IMR-90 (cell line): ENCODE measurements at regions not wholly inside any gene's neighbourhood (a gene's known extent, or its start where the extent isn't known, plus 50 kb on each side); places are given as distances from the start of the nearest gene placed in this dataset.

Experiments
- ATAC-seq: fragments of 200-7000 bp; cut with Tn5 transposase; 2 replicates; pipeline ENCODE4 v1.9.1; 2020; ENCODE audit warnings: low read depth, mild to moderate bottlenecking, moderate library complexity
- BruUV-seq: library from RNA; stranded (reverse); fragments of 400-500 nt; replicated peaks from 2 replicates; lab custom pipeline; 2021; lab: Mats Ljungman, UMichigan
- CTCF ChIA-PET: fragments of 300-600 bp; formaldehyde crosslinking; extraction: SDS; loops from one replicate; lab custom pipeline; 2021; ENCODE audit warnings: antibody characterized with exemption; lab: Yijun Ruan, JAX
- POLR2A ChIA-PET: fragments of 300-600 bp; sonication (Branson Sonifier 250); formaldehyde crosslinking; loops from one replicate; lab custom pipeline; 2022; ENCODE audit warnings: antibody characterized with exemption; ENCODE audit not compliant: unreplicated experiment; lab: Charles Lee
- DNase-seq: peaks from one replicate; pipeline ENCODE4 v3.0.0; 2013
- H2AFZ ChIP-seq: replicated peaks from 2 replicates; pipeline ENCODE3; 2013; ENCODE audit warnings: low read length, mild to moderate bottlenecking; ENCODE audit not compliant: poor library complexity
- H2AK5ac ChIP-seq: 2 replicates; pipeline ENCODE4 v1.6.1; 2013; ENCODE audit warnings: low read depth, low read length, inconsistent platforms
- H2AK9ac ChIP-seq: replicated peaks from 2 replicates; pipeline ENCODE3; 2013; ENCODE audit warnings: mild to moderate bottlenecking, low read depth, low read length, moderate library complexity; ENCODE audit not compliant: poor library complexity
- H2BK120ac ChIP-seq: 2 replicates; pipeline ENCODE4 v1.6.1; 2013; ENCODE audit warnings: low read depth, low read length, inconsistent platforms
- H2BK15ac ChIP-seq: 3 replicates; pipeline ENCODE4 v1.6.1; 2013; ENCODE audit warnings: low read depth, low read length, inconsistent platforms
- H2BK20ac ChIP-seq: 2 replicates; pipeline ENCODE4 v1.6.1; 2013; ENCODE audit warnings: low read depth, mild to moderate bottlenecking, inconsistent platforms, low read length, moderate library complexity
- H2BK5ac ChIP-seq: 2 replicates; pipeline ENCODE4 v1.6.1; 2013; ENCODE audit warnings: mild to moderate bottlenecking, low read depth, low read length, inconsistent platforms; ENCODE audit not compliant: poor library complexity, severe bottlenecking
- H3K14ac ChIP-seq: replicated peaks from 2 replicates; pipeline ENCODE4 v1.6.1; 2013; ENCODE audit warnings: low read depth, low read length, inconsistent platforms
- H3K18ac ChIP-seq: 2 replicates; pipeline ENCODE4 v1.6.1; 2013; ENCODE audit warnings: low read depth, low read length, control low read depth
- H3K23ac ChIP-seq: 2 replicates; pipeline ENCODE4 v1.6.1; 2013; ENCODE audit warnings: low read depth, low read length, inconsistent platforms
- H3K27ac ChIP-seq: 2 replicates; pipeline ENCODE4 v1.5.1; 2013; ENCODE audit warnings: mild to moderate bottlenecking, control low read depth, low read length; ENCODE audit not compliant: insufficient read depth
- H3K27me3 ChIP-seq: 2 replicates; pipeline ENCODE4 v1.6.1; 2013; ENCODE audit warnings: low read length; ENCODE audit not compliant: control insufficient read depth, insufficient read depth
- H3K36me3 ChIP-seq: 2 replicates; pipeline ENCODE4 v1.6.1; 2013; ENCODE audit warnings: low read length, mixed read lengths; ENCODE audit not compliant: control insufficient read depth, insufficient read depth
- H3K4ac ChIP-seq: 2 replicates; pipeline ENCODE4 v1.6.1; 2013; ENCODE audit warnings: low read depth, low read length, inconsistent platforms
- H3K4me1 ChIP-seq: 2 replicates; pipeline ENCODE4 v1.6.1; 2013; ENCODE audit warnings: low read length, mixed read lengths; ENCODE audit not compliant: control insufficient read depth, insufficient read depth
- H3K4me2 ChIP-seq: 2 replicates; pipeline ENCODE4 v1.6.1; 2013; ENCODE audit warnings: low read depth, mild to moderate bottlenecking, control low read depth, low read length, moderate library complexity
- H3K4me3 ChIP-seq: 2 replicates; pipeline ENCODE4 v1.5.1; 2013; ENCODE audit warnings: low read depth, mild to moderate bottlenecking, control low read depth, low read length, moderate library complexity; ENCODE audit not compliant: insufficient read depth
- H3K56ac ChIP-seq: 2 replicates; pipeline ENCODE4 v1.6.1; 2013; ENCODE audit warnings: low read length, inconsistent platforms; ENCODE audit not compliant: insufficient read depth; ENCODE audit errors: extremely low read depth
- H3K79me1 ChIP-seq, 2 experiments: 2 replicates each; pipeline ENCODE4 v1.6.1; 2013; ENCODE audit warnings: low read length in 2 of 2, inconsistent platforms in 1 of 2, low read depth in 1 of 2
- H3K9ac ChIP-seq: 2 replicates; pipeline ENCODE4 v1.6.1; 2013; ENCODE audit warnings: low read depth, low read length, control low read depth
- H3K9me1 ChIP-seq: 2 replicates; pipeline ENCODE4 v1.6.1; 2013; ENCODE audit warnings: low read length, inconsistent platforms; ENCODE audit not compliant: insufficient read depth
- H3K9me3 ChIP-seq: 2 replicates; pipeline ENCODE4 v1.6.1; 2013; ENCODE audit warnings: low read length; ENCODE audit not compliant: control insufficient read depth, insufficient read depth
- H4K20me1 ChIP-seq: 2 replicates; pipeline ENCODE4 v1.6.1; 2013; ENCODE audit warnings: low read length, inconsistent platforms; ENCODE audit not compliant: insufficient read depth
- H4K5ac ChIP-seq: 2 replicates; pipeline ENCODE4 v1.6.1; 2013; ENCODE audit warnings: mild to moderate bottlenecking, low read depth, low read length, control low read depth
- H4K8ac ChIP-seq, 2 experiments: 2 replicates each; pipeline ENCODE4 v1.6.1; 2013; ENCODE audit warnings: low read depth in 2 of 2, low read length in 2 of 2, control low read depth in 1 of 2, inconsistent platforms in 1 of 2
- H4K91ac ChIP-seq: 2 replicates; pipeline ENCODE4 v1.6.1; 2013; ENCODE audit warnings: low read depth, low read length, inconsistent platforms; ENCODE audit not compliant: insufficient read depth
- BHLHE40 ChIP-seq: fragments of 150-350 bp; IDR thresholded peaks from 2 replicates; pipeline ENCODE4 v1.6.1; 2016; ENCODE audit warnings: mild to moderate bottlenecking, low read depth, low read length
- CEBPB ChIP-seq: IDR thresholded peaks from 2 replicates; pipeline ENCODE4 v1.6.1; 2012; ENCODE audit warnings: low read depth, low read length, improper control_type of control experiment
- FOS ChIP-seq: fragments of 150-350 bp; IDR thresholded peaks from 2 replicates; pipeline ENCODE4 v1.6.1; 2016; ENCODE audit warnings: low read depth, low read length
- MAZ ChIP-seq: IDR thresholded peaks from 2 replicates; pipeline ENCODE4 v1.6.1; 2012; ENCODE audit warnings: low read depth, mild to moderate bottlenecking, low read length, improper control_type of control experiment, moderate library complexity, borderline replicate concordance
- POLR2A ChIP-seq: IDR thresholded peaks from 2 replicates; pipeline ENCODE4 v1.6.1; 2012; ENCODE audit warnings: mild to moderate bottlenecking, low read depth, low read length
- RAD21 ChIP-seq: IDR thresholded peaks from 2 replicates; pipeline ENCODE4 v1.6.1; 2012; ENCODE audit warnings: low read length, improper control_type of control experiment
- RCOR1 ChIP-seq: IDR thresholded peaks from 2 replicates; pipeline ENCODE4 v1.6.1; 2012; ENCODE audit warnings: mild to moderate bottlenecking, low read length, improper control_type of control experiment; ENCODE audit not compliant: insufficient replicate concordance
- RFX5 ChIP-seq: IDR thresholded peaks from 2 replicates; pipeline ENCODE4 v1.8.0; 2012; ENCODE audit warnings: low read depth, mild to moderate bottlenecking, low read length, moderate library complexity
- WGBS, 2 experiments: methylation state at CpG; one replicate each; pipeline versions ENCODE4 v1.1.5 to v1.1.7; 2013; ENCODE audit warnings: missing lambda C conversion rate in 2 of 2; ENCODE audit not compliant: insufficient read length in 1 of 2; ENCODE audit errors: extremely low coverage in 2 of 2; 5-methylcytosine and 5-hydroxymethylcytosine counted together
- dilution Hi-C: fragments of 300-500 bp; cut with HindIII; formaldehyde crosslinking; loops from one replicate; pipeline ENCODE4 v1.14.3; 2018; ENCODE audit warnings: low sequenced_read_pairs; ENCODE audit not compliant: unreplicated experiment
- in situ Hi-C: fragments of 300-500 bp; cut with MboI; formaldehyde crosslinking; loops from 3 replicates; pipeline ENCODE4 v1.14.3; 2019; ENCODE audit warnings: low sequenced_read_pairs, inconsistent platforms, mixed read lengths
- intact Hi-C: fragments of 100-400 bp; cut with micrococcal nuclease; formaldehyde crosslinking; loops from 2 replicates; pipeline ENCODE4 v1.10.0; 2022
- TF ChIP-seq, protein P1 (sequence below): conservative IDR thresholded peaks from 2 replicates; pipeline ENCODE4 v1.5.1; 2012; ENCODE audit warnings: mild to moderate bottlenecking, low read depth, low read length, improper control_type of control experiment
- TF ChIP-seq, protein P2 (sequence below): fragments of 150-350 bp; IDR thresholded peaks from 2 replicates; pipeline ENCODE4 v1.6.1; 2016; ENCODE audit warnings: low read depth, mild to moderate bottlenecking, low read length, moderate library complexity, borderline replicate concordance

DNA sequence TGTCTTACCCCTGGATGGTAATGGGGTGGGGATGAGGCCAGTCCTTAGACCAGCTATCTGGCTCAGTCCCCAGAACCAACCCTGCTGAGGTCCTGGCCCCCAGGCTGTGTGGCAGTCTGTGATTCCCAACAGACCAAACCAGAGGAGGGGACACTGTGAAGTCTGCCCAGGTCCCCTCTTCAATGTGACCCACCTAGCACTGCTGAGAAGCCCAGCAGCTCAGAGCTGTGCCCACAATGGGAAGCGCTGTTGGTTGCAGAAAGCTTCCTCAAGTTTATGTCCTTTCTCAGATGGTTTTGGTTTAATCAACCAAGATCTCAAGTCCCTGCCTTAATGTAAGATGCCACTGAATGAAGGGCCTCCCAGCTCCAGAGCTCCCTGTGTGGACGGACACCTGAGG lies 114.7 kb upstream of the IGLL5 start:
- Histone ChIP-seq H2BK15ac (no peak overlapping the region), H4K91ac (no peak overlapping the region), H2BK5ac (no peak overlapping the region), H2BK120ac (no peak overlapping the region), H4K5ac (no peak overlapping the region), H3K36me3 (no peaks in the 10 kb centered on the region), H2AFZ (no peak overlapping the region), H3K79me1 (no peaks in the 10 kb centered on the region), H3K4ac (no peak overlapping the region), H3K23ac (no peak overlapping the region), H3K4me2 (no peak overlapping the region), H2BK20ac (no peak overlapping the region), H4K8ac (no peak overlapping the region), H3K27me3 (peaks cover 7% of the 10 kb centered on the region; the same call in 1 of the 2 replicates), H3K18ac (no peak overlapping the region), H3K56ac (no peak overlapping the region), H3K9me1 (no peaks in the 10 kb centered on the region), H3K9ac (no peak overlapping the region), H3K9me3 (no peaks in the 10 kb centered on the region), H3K27ac (no peak overlapping the region), H2AK5ac (no peak overlapping the region), H4K20me1 (no peaks in the 10 kb centered on the region), H3K14ac (no peak overlapping the region), H2AK9ac (no peak overlapping the region), H3K4me3 (no peak overlapping the region), H3K4me1 (no peaks in the 10 kb centered on the region)
- WGBS, 2 experiments = 50% methylated on average over 2 of the region's 2 CpGs; no CpG with 5 or more reads in 1 of the 2 experiments
- dilution Hi-C loops (no loop called here), intact Hi-C loops (no loop called here), in situ Hi-C loops (no loop called here)
- no peak for ATAC-seq
- ChIA-PET CTCF (no interaction called here), POLR2A (no interaction called here)
- TF ChIP-seq CEBPB (no peak), RFX5 (no peak), RCOR1 (no peak), POLR2A (no peak), FOS (no peak), MAZ (no peak), BHLHE40 (no peak), RAD21 (no peak)
- TF ChIP-seq, protein P1, sequence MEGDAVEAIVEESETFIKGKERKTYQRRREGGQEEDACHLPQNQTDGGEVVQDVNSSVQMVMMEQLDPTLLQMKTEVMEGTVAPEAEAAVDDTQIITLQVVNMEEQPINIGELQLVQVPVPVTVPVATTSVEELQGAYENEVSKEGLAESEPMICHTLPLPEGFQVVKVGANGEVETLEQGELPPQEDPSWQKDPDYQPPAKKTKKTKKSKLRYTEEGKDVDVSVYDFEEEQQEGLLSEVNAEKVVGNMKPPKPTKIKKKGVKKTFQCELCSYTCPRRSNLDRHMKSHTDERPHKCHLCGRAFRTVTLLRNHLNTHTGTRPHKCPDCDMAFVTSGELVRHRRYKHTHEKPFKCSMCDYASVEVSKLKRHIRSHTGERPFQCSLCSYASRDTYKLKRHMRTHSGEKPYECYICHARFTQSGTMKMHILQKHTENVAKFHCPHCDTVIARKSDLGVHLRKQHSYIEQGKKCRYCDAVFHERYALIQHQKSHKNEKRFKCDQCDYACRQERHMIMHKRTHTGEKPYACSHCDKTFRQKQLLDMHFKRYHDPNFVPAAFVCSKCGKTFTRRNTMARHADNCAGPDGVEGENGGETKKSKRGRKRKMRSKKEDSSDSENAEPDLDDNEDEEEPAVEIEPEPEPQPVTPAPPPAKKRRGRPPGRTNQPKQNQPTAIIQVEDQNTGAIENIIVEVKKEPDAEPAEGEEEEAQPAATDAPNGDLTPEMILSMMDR = no peak
- TF ChIP-seq, protein P2, sequence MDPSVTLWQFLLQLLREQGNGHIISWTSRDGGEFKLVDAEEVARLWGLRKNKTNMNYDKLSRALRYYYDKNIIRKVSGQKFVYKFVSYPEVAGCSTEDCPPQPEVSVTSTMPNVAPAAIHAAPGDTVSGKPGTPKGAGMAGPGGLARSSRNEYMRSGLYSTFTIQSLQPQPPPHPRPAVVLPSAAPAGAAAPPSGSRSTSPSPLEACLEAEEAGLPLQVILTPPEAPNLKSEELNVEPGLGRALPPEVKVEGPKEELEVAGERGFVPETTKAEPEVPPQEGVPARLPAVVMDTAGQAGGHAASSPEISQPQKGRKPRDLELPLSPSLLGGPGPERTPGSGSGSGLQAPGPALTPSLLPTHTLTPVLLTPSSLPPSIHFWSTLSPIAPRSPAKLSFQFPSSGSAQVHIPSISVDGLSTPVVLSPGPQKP = no peak
- no peak for DNase-seq
- BruUV-seq = no TSS peak
